Small intestine (tissue), 7 donors: ENCODE measurements at regions not wholly inside any gene's neighbourhood (a gene's known extent, or its start where the extent isn't known, plus 50 kb on each side); places are given as distances from the start of the nearest gene placed in this dataset.

Source experiments
- DNase-seq, 2 donors: peaks; one replicate each; pipeline versions ENCODE4 v3.0.0 to v3.0.0-alpha.2; 2013
- FAIRE-seq: peaks from 2 replicates; lab custom pipeline; 2012; peaks lifted over from hg19 to GRCh38; lab: Jason Lieb, UNC
- H3K27ac ChIP-seq, 3 donors: one replicate each; pipeline ENCODE4 v1.5.1; 2013; ENCODE audit warnings: low read length in 2 of 3, mild to moderate bottlenecking in 2 of 3, control low read depth in 1 of 3, inconsistent platforms in 1 of 3, low read depth in 1 of 3, moderate library complexity in 1 of 3
- H3K27me3 ChIP-seq, 3 donors: one replicate each; pipeline ENCODE4 v1.6.1; 2013; ENCODE audit warnings: low read length in 3 of 3, inconsistent platforms in 1 of 3; ENCODE audit not compliant: control insufficient read depth in 3 of 3, insufficient read depth in 3 of 3
- H3K36me3 ChIP-seq, 3 donors: one replicate each; pipeline ENCODE4 v1.6.1; 2013; ENCODE audit warnings: low read length in 3 of 3, inconsistent platforms in 1 of 3, low read depth in 1 of 3, mild to moderate bottlenecking in 1 of 3, moderate library complexity in 1 of 3; ENCODE audit not compliant: control insufficient read depth in 3 of 3, insufficient read depth in 2 of 3
- H3K4me1 ChIP-seq, 3 donors: one replicate each; pipeline ENCODE4 v1.6.1; 2013; ENCODE audit warnings: low read length in 2 of 3, inconsistent platforms in 1 of 3, low read depth in 1 of 3, mild to moderate bottlenecking in 1 of 3, moderate library complexity in 1 of 3; ENCODE audit not compliant: control insufficient read depth in 3 of 3, insufficient read depth in 2 of 3
- H3K4me3 ChIP-seq, 3 donors: one replicate each; pipeline ENCODE4 v1.5.1; 2013; ENCODE audit warnings: low read length in 3 of 3, control low read depth in 1 of 3, inconsistent platforms in 1 of 3, low read depth in 1 of 3, mild to moderate bottlenecking in 1 of 3, moderate library complexity in 1 of 3
- H3K9me3 ChIP-seq, 2 donors: one replicate each; pipeline ENCODE4 v1.6.1; 2013; ENCODE audit warnings: low read depth in 1 of 2, low read length in 1 of 2; ENCODE audit not compliant: control insufficient read depth in 2 of 2, insufficient read depth in 1 of 2
- WGBS, 3 donors: extraction: QIAGEN DNeasy Blood & Tissue Kit; methylation state at CpG; one replicate each; pipeline ENCODE4 v1.1.7; 2013; 5-methylcytosine and 5-hydroxymethylcytosine counted together
- donor health status: healthy with polysubstance abuse.
- donor health status: control.
- donor health status: control.
- donor health status: Bipolar disorder and iron deficiency.
- donor health status: healthy.

DNA sequence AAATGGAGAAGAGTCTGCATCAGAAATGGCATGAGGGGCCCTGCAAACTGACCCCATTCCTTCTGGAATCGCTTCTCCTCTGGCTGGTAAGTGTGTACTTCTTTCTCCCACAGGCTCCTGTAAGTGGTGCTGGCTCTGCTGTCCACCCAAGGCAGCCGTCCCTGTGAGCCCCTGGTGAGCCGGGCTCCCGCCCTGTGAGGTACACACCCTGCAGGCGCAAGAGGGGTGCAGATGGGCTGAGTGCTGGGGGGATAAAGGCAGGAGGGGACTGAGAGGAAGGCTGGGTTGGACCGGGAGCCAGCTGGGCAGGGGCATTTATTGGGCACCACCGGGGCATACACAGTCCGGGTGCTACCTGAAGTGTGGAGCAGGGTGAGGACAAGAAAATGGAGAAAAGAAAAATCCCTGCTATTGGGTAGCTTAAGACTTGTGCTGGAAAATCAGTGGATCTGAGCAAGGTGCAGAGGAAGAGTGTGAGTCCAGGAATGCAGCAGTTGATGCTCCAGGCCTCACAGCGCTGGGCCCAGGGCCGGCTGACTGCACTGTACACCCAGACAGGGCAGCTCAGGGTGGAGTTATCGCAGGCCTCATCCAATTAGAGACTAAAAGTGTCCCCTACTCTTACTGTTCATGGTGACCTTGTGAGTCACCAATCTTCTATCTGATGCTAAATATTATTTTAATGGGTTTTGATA, 455.1 kb upstream of the B3GAT1 start:
- 78 to 89% (median 85%) methylated on average over 11 of the region's 11 CpGs for WGBS, 3 donors
- no peak for DNase-seq
- H3K4me1 ChIP-seq = no peaks in the 10 kb centered on the region
- FAIRE-seq = no peak
- no peaks in the 10 kb centered on the region for H3K9me3 ChIP-seq
- no peak overlapping the region for H3K4me3 ChIP-seq
- H3K36me3 ChIP-seq = no peaks in the 10 kb centered on the region
- no peak overlapping the region for H3K27ac ChIP-seq
- H3K27me3 ChIP-seq = no peaks in the 10 kb centered on the region

DNA sequence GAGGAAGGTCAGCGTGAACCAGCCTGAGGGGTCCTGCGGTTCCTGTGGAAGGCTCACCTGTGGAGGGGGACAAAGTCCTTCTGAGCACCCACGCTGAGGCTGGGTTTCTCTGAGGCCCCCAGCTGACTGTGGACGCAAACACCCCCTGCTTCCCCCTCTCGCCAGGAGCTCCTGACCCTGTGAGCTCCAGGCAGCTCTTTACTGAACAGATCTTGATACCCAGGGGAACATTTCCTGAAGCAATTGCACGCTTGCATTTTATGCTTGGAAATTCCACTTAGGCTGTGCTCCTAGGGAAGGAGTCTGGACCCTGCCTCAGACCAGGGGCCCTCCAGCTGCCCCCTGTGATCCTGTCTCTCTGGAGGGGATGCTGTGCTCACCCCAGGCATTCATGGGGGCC, 454.2 kb upstream of the B3GAT1 start:
- Histone ChIP-seq H3K36me3 (no peaks in the 10 kb centered on the region), H3K9me3 (no peaks in the 10 kb centered on the region), H3K4me1 (no peaks in the 10 kb centered on the region), H3K27ac (no peak overlapping the region), H3K4me3 (no peak overlapping the region), H3K27me3 (no peaks in the 10 kb centered on the region)
- 51 to 74% (median 64%) methylated on average over 6 of the region's 6 CpGs for WGBS, 3 donors
- no peak for FAIRE-seq
- no peak for DNase-seq

DNA sequence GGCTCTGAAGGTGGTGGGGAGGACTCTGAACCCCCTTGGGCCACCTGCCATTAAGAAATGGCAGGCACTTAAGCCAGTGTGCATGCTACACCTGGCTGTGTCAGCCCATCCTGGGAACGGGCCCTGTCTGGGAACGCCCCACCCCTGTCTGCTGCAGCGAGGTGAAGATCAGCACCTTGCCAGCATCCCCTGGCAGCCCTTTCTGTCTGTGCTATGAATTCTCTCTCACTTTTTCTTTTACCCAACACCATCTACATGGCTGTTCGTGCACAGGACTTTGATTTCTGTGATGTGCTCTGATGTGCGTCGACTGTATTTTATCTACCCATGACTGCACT, 452.9 kb upstream of the B3GAT1 start:
- Histone ChIP-seq H3K36me3 (no peaks in the 10 kb centered on the region), H3K4me1 (no peaks in the 10 kb centered on the region), H3K27me3 (no peaks in the 10 kb centered on the region), H3K27ac (no peak overlapping the region), H3K4me3 (no peak overlapping the region), H3K9me3 (no peaks in the 10 kb centered on the region)
- WGBS, 3 donors = 48 to 76% (median 55%) methylated on average over 6 of the region's 6 CpGs
- FAIRE-seq = no peak
- DNase-seq = no peak

DNA sequence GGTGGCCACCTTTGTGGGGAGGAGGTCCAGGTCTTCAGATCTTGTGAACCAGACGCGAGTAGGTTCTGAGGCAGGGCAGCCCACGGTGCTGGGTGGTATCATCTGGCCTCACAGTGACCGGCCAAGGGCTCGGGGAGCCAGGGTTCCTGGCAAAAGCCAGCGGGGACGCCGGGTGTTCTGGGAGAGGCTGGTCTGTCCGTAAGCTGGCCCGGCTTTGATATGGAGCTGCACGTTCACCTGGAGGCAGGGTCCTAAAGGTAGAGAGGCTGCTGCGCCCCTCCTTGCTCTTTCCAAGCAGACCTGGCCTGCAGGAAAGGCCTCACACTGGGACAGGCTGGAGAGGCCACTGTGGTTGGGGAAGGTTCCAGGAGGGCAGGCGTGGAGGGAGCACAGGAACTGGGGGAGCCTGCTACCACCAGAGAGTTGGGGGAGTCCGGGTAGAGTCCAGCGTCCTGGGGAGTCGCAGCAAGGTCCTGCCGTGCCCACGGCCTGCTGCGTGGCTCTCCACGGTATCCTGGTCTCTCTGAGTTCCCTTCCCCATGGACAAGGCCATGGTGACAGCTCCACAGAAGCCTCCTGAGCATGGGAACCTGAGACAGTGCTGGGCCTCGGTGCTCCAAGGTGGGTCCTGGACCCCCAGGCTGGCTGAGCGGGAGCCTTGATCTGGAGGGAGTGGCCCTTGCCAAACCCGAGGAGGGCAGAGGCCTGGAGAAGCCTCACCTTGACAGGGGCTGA, 452.4 kb upstream of the B3GAT1 start:
- Histone ChIP-seq H3K4me3 (no peak overlapping the region), H3K4me1 (no peaks in the 10 kb centered on the region), H3K27me3 (no peaks in the 10 kb centered on the region), H3K36me3 (no peaks in the 10 kb centered on the region), H3K27ac (no peak overlapping the region), H3K9me3 (no peaks in the 10 kb centered on the region)
- DNase-seq (no peak), FAIRE-seq (no peak)
- WGBS, 3 donors = 79 to 86% (median 85%) methylated on average over 22 to 23 of the region's 23 CpGs

DNA sequence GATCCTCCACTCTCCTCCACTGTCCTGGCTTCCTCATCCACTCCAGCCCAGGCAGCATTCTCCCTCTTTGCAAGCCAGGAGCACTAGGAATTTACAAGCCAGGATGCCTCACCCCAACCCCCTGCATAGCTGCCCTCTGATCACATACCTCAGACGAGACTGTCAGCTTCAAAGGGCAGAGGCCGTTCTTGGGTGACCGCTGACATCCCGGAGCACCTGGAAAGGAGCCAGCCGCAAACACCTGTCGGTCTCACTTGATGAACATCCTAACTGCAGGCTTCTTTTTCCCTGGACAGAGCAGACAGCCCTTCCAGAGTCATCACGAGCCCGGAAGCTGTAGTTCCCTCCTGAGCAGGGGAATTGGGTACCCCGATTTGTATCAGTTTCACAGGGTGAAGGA, 451.3 kb upstream of the B3GAT1 start:
- 16 to 50% (median 27%) methylated on average over 9 of the region's 9 CpGs for WGBS, 3 donors
- Histone ChIP-seq H3K9me3 (no peaks in the 10 kb centered on the region), H3K4me3 (no peak overlapping the region), H3K27me3 (no peaks in the 10 kb centered on the region), H3K36me3 (no peaks in the 10 kb centered on the region), H3K4me1 (no peaks in the 10 kb centered on the region), H3K27ac (no peak overlapping the region)
- FAIRE-seq (no peak), DNase-seq (peak; percentile 18 to 63)

DNA sequence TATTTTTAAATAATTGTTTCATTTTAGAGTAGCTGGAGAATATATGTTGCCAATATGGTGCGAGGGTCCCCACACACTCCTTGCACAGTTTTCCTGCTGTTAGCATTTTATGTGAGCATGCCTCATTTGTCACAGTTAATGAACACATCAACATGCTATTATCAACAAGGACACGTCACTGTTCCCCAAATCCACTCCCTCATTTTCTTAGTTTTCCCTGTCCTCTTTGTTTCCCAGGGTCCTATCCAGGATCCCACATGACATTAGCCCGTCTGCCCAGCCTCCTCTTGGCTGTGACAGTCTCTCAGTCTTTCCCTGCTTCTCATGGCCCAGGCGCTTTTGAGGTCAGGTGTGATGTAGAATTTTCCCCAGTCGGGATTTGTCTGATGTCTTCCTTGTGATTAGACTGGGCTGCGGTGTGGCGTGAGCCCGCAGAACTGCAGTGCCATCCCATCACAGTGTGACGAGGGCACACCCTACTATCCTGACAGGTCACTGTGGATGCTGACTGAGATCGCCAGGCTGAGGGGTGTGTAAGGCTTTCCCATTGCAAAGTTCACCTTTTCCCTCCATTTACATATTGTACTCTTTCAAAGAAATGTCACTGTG, 450.6 kb upstream of the B3GAT1 start:
- Histone ChIP-seq H3K4me1 (no peaks in the 10 kb centered on the region), H3K27ac (no peak overlapping the region), H3K9me3 (no peaks in the 10 kb centered on the region), H3K36me3 (no peaks in the 10 kb centered on the region), H3K4me3 (no peak overlapping the region), H3K27me3 (no peaks in the 10 kb centered on the region)
- 25 to 63% (median 45%) methylated on average over 10 of the region's 10 CpGs for WGBS, 3 donors
- FAIRE-seq = no peak
- DNase-seq = no peak

DNA sequence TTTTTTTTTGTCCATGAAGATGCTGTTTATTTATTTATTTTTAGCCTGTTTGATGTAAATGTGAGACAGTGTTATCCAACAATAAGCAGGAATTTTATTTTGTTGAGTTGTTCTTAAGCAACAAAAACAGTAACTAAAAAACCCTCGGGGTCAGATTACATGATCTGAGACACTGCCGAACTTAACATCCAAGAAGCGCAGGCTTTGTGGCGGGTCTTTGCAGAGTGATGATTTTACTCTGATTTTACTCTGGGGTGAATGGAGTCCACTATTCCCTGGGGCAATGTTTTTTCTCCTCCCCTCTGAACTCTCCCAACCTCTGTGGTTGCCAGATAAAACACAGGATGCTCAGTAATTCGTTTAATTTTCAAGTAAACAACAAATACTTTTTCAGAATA, 450.1 kb upstream of the B3GAT1 start:
- DNase-seq (no peak), FAIRE-seq (no peak)
- 54 to 75% (median 65%) methylated on average over 5 of the region's 5 CpGs for WGBS, 3 donors
- no peaks in the 10 kb centered on the region for H3K4me1 ChIP-seq
- no peak overlapping the region for H3K4me3 ChIP-seq
- no peaks in the 10 kb centered on the region for H3K36me3 ChIP-seq
- no peak overlapping the region for H3K27ac ChIP-seq
- H3K9me3 ChIP-seq = no peaks in the 10 kb centered on the region
- H3K27me3 ChIP-seq = no peaks in the 10 kb centered on the region

DNA sequence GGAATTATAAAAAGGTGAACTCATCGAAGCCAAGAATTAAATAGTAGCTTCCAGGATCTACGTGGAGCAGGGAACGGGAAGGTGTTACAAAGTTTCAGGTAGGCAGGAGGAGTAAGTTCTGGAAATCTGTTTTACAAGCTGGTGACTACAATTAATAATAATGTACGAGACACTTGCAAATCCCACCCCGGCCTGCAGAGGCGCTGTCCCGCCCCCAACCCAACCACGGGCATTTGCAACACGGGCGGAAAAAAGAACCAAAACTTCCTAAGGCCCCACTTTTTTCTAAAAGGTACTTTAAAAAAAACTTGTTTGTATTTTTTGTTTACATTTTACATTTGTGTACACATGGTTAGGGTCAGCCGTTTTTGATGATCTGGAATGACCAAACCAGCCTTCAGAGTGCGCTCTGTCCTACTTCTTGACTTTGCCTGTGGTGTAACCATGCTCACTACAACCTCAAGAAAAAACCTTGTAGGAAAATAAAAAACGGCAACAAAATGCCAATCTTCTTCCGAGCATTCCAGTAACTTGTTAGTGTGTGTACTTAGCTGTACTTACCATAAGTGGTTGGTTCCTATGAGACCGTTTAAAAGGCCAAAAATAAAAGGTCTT, 449.6 kb upstream of the B3GAT1 start:
- Histone ChIP-seq H3K4me3 (no peak overlapping the region), H3K27me3 (no peaks in the 10 kb centered on the region), H3K27ac (no peak overlapping the region), H3K9me3 (no peaks in the 10 kb centered on the region), H3K4me1 (no peaks in the 10 kb centered on the region), H3K36me3 (no peaks in the 10 kb centered on the region)
- no peak for DNase-seq
- FAIRE-seq = no peak
- WGBS, 3 donors = 76 to 77% (median 77%) methylated on average over 15 of the region's 15 CpGs
